ENCODE measurements at regions not wholly inside any gene's neighbourhood (a gene's known extent, or its start where the extent isn't known, plus 50 kb on each side); places are given as distances from the start of the nearest gene placed in this dataset.
"Not testable (repeated sequence)": the region's sequence is repeated elsewhere in the genome, so short reads cannot be mapped to it uniquely, and the experiment has no call there.

DNA sequence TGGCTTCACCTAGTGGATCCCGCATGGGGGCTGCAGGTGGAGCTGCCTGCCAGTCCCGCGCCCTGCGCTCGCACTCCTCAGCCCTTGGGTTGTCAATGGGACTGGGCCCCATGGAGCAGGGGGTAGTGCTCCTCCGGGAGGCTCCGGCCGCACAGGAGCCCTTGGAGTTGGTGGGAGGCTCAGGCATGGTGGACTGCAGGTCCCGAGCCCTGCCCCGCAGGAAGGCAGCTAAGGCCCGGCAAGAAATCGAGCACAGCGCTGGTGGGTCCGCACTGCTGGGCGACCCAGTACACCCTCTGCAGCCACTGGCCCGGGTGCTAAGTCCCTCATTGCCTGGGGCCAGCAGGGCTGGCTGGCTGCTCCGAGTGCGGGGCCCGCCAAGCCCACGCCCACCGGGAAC is 231.2 kb upstream of the TECRL start:
- 91% methylated on average over 15 of the region's 21 CpGs; no CpG with 5 or more reads in 1 of the 2 experiments for WGBS, 2 experiments (ENCODE audit: extremely low coverage in 1 of 2, insufficient coverage in 1 of 2, insufficient read length in 1 of 2, insufficient replicate concordance in 2 of 2, low coverage in 1 of 2, low lambda C conversion rate in 2 of 2, missing lambda C conversion rate in 1 of 2)
- H3K27me3 ChIP-seq (replicated peaks in 1 of 4; ENCODE audit: control insufficient read depth in 3 of 4, extremely low read depth in 1 of 4, insufficient read depth in 3 of 4, low read length in 3 of 4); H3K9ac ChIP-seq (replicated peaks in 1 of 4; ENCODE audit: extremely low read depth in 1 of 4, low read depth in 3 of 4, low read length in 3 of 4); H2BK15ac ChIP-seq (ENCODE audit: low read length); H2BK5ac ChIP-seq (ENCODE audit: low read depth, low read length); CTCF ChIA-PET (ENCODE audit: partially characterized antibody); H3K79me2 ChIP-seq (ENCODE audit: control insufficient read depth in 1 of 2, insufficient read depth in 2 of 2, low read length in 2 of 2); H3K56ac ChIP-seq (replicated peaks; ENCODE audit: insufficient read length, low read depth, low read length); H2BK120ac ChIP-seq (replicated peaks; ENCODE audit: low read depth, low read length); H3K4me2 ChIP-seq (ENCODE audit: insufficient read depth in 1 of 2, low read depth in 2 of 2, low read length in 2 of 2); H3K36me3 ChIP-seq (ENCODE audit: control insufficient read depth in 2 of 4, insufficient read depth in 4 of 4, low read length in 3 of 4); H4K20me1 ChIP-seq (replicated peaks in 1 of 2; ENCODE audit: control insufficient read depth in 1 of 2, insufficient read depth in 2 of 2, low read length in 2 of 2); H3K4ac ChIP-seq (replicated peaks; ENCODE audit: insufficient read length, low read depth, low read length); H3K4me1 ChIP-seq (replicated peaks in 1 of 4; ENCODE audit: control insufficient read depth in 3 of 4, insufficient read depth in 4 of 4, low read length in 3 of 4); H2BK12ac ChIP-seq (ENCODE audit: low read depth, low read length); H3K23me2 ChIP-seq (ENCODE audit: low read depth, low read length); H3K14ac ChIP-seq (ENCODE audit: insufficient read length); DNase-seq (ENCODE audit: low read depth in 1 of 2, low spot score in 2 of 2); H4K91ac ChIP-seq (replicated peaks; ENCODE audit: insufficient read length, low read length); H3K27ac ChIP-seq (ENCODE audit: low read depth, low read length); H2BK20ac ChIP-seq (ENCODE audit: low read length); H4K8ac ChIP-seq (ENCODE audit: extremely low read depth, insufficient read depth, low read length); H2AFZ ChIP-seq (ENCODE audit: low read length); H3K18ac ChIP-seq (ENCODE audit: extremely low read depth, low read length); POLR2A ChIA-PET (ENCODE audit: partially characterized antibody); H4K5ac ChIP-seq (ENCODE audit: insufficient read length, low read depth, low read length); H3K79me1 ChIP-seq (ENCODE audit: low read depth, low read length); FAIRE-seq; H3K23ac ChIP-seq (ENCODE audit: insufficient read length); H3K9me3 ChIP-seq (ENCODE audit: insufficient read depth in 2 of 2, low read depth in 1 of 2, low read length in 1 of 2); H3K4me3 ChIP-seq (ENCODE audit: extremely low read depth in 1 of 4, insufficient read depth in 2 of 4, low read depth in 3 of 4, low read length in 4 of 4); H2AK5ac ChIP-seq (ENCODE audit: low read depth, low read length): not testable (repeated sequence)
